Mesodermal cell (in vitro differentiated cells): ENCODE measurements at regions not wholly inside any gene's neighbourhood (a gene's known extent, or its start where the extent isn't known, plus 50 kb on each side); places are given as distances from the start of the nearest gene placed in this dataset.
"Not testable (repeated sequence)": the region's sequence is repeated elsewhere in the genome, so short reads cannot be mapped to it uniquely, and the experiment has no call there.

Experiments used
- H3K27ac ChIP-seq: 2 replicates; pipeline ENCODE4 v1.7.0; 2013; ENCODE audit warnings: mild to moderate bottlenecking, low read depth, low read length, moderate library complexity; ENCODE audit not compliant: severe bottlenecking
- H3K36me3 ChIP-seq: 2 replicates; pipeline ENCODE4 v1.7.1; 2013; ENCODE audit warnings: mild to moderate bottlenecking, low read length, moderate library complexity; ENCODE audit not compliant: control insufficient read depth, insufficient read depth
- H3K4me1 ChIP-seq: one replicate; pipeline ENCODE4 v1.7.1; 2013; ENCODE audit warnings: mild to moderate bottlenecking, low read length; ENCODE audit not compliant: insufficient read depth, control insufficient read depth, poor library complexity, severe bottlenecking
- H3K4me3 ChIP-seq: 2 replicates; pipeline ENCODE4 v1.7.0; 2013; ENCODE audit warnings: low read length, control low read depth, mild to moderate bottlenecking; ENCODE audit not compliant: insufficient read depth, poor library complexity, severe bottlenecking; ENCODE audit errors: extremely low read depth
- H3K9me3 ChIP-seq: 2 replicates; pipeline ENCODE4 v1.7.1; 2013; ENCODE audit warnings: mild to moderate bottlenecking, low read length, moderate library complexity; ENCODE audit not compliant: control insufficient read depth
- WGBS, 2 experiments: methylation state at CpG; one replicate each; pipeline ENCODE4 v1.1.5; 2013; ENCODE audit warnings: missing lambda C conversion rate in 2 of 2; ENCODE audit not compliant: insufficient coverage in 2 of 2; 5-methylcytosine and 5-hydroxymethylcytosine counted together

DNA sequence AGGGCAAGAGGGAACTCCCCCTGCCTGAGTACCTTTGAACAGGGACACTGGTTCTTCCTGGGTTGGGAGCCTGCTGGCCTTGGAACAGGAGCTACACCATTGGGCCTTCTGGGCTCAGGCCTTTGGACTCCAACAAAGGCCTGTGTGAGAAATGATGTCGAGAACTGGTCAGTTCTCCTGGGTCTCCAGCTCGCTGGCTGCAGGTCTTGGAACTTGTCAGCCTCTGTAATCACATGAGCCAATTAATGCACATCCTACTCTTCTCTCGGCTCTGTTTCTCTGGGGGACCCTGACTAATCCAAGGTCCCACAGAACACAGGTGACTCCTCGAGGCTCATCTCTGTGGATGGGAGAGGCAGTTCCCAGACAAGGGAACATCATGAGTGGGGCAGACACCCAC is 104.7 kb upstream of the PLGLB2 start:
- not testable (repeated sequence) for H3K36me3 ChIP-seq, H3K4me3 ChIP-seq, H3K9me3 ChIP-seq, H3K27ac ChIP-seq, H3K4me1 ChIP-seq
- WGBS, 2 experiments, result no CpG with 5 or more reads among the region's 4 CpGs

GRCh38 chr2:87647737-87648498 is 100.0 kb upstream of the PLGLB2 start:
- 100% methylated on average over 1 of the region's 5 CpGs; no CpG with 5 or more reads in 1 of the 2 experiments for WGBS, 2 experiments
- H3K4me3 ChIP-seq, H3K27ac ChIP-seq, H3K9me3 ChIP-seq, H3K36me3 ChIP-seq, H3K4me1 ChIP-seq: not testable (repeated sequence)

GRCh38 chr2:87648815-87649214 is 99.1 kb upstream of the PLGLB2 start:
- WGBS, 2 experiments, result no CpG with 5 or more reads among the region's 3 CpGs
- H3K4me3 ChIP-seq, H3K27ac ChIP-seq: not testable (repeated sequence)

GRCh38 chr2:87649871-87650270 is 98.0 kb upstream of the PLGLB2 start:
- H3K9me3 ChIP-seq, H3K4me1 ChIP-seq, H3K4me3 ChIP-seq, H3K36me3 ChIP-seq, H3K27ac ChIP-seq: not testable (repeated sequence)
- 100% methylated on average over 1 of the region's 3 CpGs; no CpG with 5 or more reads in 1 of the 2 experiments for WGBS, 2 experiments

More at GRCh38 chr2:87648815-87649214, 99.1 kb upstream of the PLGLB2 start:
- H3K36me3 ChIP-seq, H3K4me1 ChIP-seq, H3K9me3 ChIP-seq: not testable (repeated sequence)

DNA sequence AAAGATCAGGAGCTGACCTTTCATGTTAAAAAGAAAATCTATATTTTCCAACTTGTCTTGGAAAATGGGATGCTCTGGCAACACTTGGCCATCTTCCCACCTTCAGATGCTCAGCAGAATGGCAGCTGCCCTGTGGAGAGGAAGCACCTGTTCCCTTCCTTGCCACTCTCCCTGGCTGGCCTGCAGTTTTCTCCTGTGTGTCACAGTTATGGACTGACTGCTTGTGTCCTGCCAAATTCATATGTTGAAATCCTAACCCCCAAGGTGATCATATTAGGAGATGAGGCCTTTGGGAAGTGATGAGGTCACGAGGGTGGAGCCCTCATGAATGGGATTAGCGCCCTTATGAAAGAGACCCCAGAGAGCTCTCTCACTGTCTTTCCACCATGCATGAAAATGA is 97.0 kb upstream of the PLGLB2 start:
- not testable (repeated sequence) for H3K27ac ChIP-seq, H3K9me3 ChIP-seq, H3K4me3 ChIP-seq, H3K36me3 ChIP-seq, H3K4me1 ChIP-seq
- WGBS, 2 experiments, result no CpG with 5 or more reads among the region's 2 CpGs

GRCh38 chr2:87651589-87651988 is 96.3 kb upstream of the PLGLB2 start:
- not testable (repeated sequence) for H3K9me3 ChIP-seq, H3K27ac ChIP-seq, H3K4me1 ChIP-seq, H3K36me3 ChIP-seq, H3K4me3 ChIP-seq
- WGBS, 2 experiments, result 100% methylated on average over 1 of the region's 2 CpGs

DNA sequence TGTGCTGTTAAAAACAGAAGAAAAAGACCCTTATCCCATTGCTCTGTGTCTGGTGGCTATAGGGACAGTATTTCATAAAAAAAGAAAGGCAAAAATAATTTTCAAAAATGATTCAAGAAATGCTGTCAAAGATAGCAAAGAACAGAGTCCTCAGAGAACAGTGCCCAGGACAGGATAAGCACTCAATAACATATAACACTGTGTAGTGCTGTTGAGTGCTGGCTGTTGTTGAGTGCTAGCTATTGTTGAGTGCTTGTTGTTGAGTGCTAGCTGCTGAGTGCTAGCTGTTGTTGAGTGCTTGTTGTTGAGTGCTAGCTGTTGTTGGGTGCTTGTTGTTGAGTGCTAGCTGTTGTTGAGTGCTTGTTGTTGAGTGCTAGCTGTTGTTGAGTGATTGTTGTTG is 94.5 kb upstream of the PLGLB2 start:
- not testable (repeated sequence) for H3K27ac ChIP-seq, H3K9me3 ChIP-seq, H3K36me3 ChIP-seq, H3K4me3 ChIP-seq, H3K4me1 ChIP-seq

DNA sequence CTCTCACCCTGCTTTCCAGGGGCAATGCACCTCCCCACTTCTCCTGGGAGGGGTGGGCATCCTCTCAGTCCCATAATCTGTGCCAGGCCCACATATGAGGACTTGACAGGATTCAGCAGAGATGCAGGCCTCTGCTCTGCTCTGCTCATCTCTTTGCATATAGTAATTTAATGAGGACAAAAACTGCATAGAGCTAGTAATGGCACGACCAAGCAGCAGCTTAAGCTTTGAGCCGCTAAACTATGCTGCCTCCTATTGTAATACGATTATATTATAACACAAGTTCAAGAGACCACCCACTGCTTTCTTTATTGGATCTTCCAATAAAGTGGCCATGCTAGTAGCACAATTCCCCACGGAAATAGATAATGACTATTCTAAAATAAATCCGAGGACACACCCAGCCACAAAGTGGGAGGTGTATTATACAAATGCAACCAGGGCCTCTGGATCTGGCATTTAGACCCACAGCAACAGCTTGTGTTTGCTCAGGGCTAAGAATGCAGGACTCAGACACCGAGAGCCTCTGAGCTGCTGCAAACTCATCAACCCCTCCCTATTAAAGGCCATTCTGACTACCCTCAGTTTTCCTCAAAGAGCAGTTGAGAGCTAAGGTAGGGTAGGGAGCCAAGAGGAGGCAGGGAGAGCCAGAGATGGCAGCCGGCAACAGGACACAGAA is 93.6 kb upstream of the PLGLB2 start:
- not testable (repeated sequence) for H3K9me3 ChIP-seq, H3K4me3 ChIP-seq, H3K27ac ChIP-seq, H3K4me1 ChIP-seq, H3K36me3 ChIP-seq
- no CpG with 5 or more reads among the region's 7 CpGs for WGBS, 2 experiments

- not testable (repeated sequence) for H3K4me3 ChIP-seq, H3K4me1 ChIP-seq, H3K36me3 ChIP-seq, H3K27ac ChIP-seq, H3K9me3 ChIP-seq
- no CpG with 5 or more reads among the region's 2 CpGs for WGBS, 2 experiments
These were observed 90.0 kb upstream of the PLGLB2 start for GRCh38 chr2:87657915-87658314.

GRCh38 chr2:87658357-87658756 is 89.5 kb upstream of the PLGLB2 start:
- not testable (repeated sequence) for H3K4me1 ChIP-seq, H3K36me3 ChIP-seq, H3K27ac ChIP-seq, H3K9me3 ChIP-seq, H3K4me3 ChIP-seq
- no CpG with 5 or more reads among the region's 7 CpGs for WGBS, 2 experiments

DNA sequence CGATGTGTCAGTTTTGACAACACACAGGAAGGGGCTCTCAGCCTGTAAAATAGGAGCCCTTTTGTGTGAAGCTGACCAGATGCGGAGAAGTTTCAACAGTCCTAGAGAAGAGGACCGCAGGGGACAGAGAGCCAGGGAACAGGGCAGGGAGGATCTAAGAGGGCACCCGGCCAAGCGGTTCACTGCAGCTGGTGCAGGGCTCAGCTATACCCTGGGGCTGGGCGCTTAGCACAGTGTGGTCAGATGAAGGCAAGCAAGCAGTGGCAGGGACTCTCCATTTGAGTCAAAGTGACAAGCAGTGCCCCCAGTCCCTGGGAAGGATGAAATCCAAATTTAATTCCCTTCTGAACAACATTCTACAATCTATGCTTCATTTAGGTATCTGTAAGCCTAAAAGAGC is 88.9 kb upstream of the PLGLB2 start:
- H3K36me3 ChIP-seq, H3K4me3 ChIP-seq, H3K4me1 ChIP-seq, H3K9me3 ChIP-seq, H3K27ac ChIP-seq: not testable (repeated sequence)
- WGBS, 2 experiments, result no CpG with 5 or more reads among the region's 6 CpGs
